ENCODE measurements at regions not wholly inside any gene's neighbourhood (a gene's known extent, or its start where the extent isn't known, plus 50 kb on each side); places are given as distances from the start of the nearest gene placed in this dataset.
"Not testable (repeated sequence)": the region's sequence is repeated elsewhere in the genome, so short reads cannot be mapped to it uniquely, and the experiment has no call there.

- no peak for DNase-seq
These were observed 376.5 kb upstream of the SORCS1 start for GRCh38 chr10:107540981-107541380.

DNA sequence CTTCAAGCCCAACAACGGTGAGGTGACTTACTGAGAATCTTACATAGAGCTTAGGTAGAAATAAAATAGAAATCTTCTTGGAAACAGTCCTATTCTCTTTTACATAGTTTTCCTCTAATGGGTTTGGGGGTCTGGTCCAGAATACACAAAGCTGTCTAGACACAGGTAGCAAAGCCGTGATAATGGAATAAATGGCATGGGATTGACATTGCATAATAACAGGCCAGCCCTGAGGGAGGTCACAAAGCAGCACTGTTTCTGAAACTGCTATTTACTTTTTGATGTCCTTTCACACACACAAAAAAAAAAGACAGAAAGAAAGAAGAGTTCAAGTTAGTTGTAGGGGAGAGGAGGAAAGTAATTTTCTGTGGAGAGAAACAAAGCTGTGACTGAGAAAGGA lies 364.8 kb upstream of the SORCS1 start:
- no peak for DNase-seq

GRCh38 chr10:107520348-107520747 lies 355.8 kb upstream of the SORCS1 start:
- no peak for DNase-seq

- DNase-seq: no peak
These were observed 353.3 kb upstream of the SORCS1 start for GRCh38 chr10:107517811-107518210.

GRCh38 chr10:107516349-107516748 lies 351.8 kb upstream of the SORCS1 start:
- DNase-seq: no peak

DNA sequence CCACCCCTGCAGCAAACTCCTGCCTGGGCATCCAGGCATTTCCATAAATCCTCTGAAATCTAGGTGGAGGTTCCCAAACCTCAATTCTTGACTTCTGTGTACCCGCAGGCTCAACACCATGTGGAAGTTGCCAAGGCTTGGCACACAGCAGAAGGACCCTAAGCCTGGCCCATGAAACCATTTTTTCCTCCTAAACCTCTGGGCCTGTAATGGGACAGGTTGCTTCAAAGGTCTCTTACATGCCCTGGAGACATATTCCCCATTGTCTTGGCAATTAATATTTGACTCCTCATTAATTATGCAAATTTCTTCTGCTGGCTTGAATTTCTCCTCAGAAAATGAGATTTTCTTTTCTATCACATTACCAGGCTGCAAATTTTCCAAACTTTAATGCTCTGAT lies 339.5 kb upstream of the SORCS1 start:
- DNase-seq: not testable (repeated sequence)

DNA sequence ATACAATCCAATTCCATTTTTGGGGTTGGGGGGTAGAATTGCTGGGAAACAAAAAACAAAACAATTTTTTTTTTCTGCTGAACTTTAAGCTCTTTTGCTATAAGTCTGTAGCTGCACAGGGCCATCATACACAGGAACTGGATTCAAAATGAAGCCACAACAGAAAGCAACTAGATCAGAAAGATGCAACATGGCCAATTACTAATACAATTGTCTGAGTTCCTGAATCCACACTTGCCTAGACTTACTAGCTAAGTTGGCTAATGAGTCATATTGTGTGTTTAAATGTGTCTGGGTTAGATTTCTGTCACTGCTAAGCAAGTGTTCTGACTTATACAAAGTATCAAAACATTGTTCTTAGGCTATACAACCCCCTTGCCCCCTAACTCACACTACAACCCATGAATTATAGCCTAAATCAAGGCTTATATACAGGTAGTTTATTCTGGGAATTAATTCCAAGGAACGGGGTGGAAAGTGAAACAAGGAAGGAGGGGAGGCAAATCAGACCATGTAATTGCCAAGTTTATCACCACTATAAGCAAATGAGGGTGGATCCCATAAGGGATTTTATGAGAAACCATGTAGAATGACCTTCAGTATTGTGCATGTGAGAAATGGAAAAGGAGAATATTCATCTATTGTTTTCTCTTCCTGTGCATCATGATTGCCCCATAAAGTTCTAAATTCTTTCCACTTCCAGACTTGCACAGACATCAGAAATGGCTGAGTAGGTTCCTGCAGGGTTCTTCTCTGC lies 337.9 kb upstream of the SORCS1 start:
- no peak for DNase-seq

DNA sequence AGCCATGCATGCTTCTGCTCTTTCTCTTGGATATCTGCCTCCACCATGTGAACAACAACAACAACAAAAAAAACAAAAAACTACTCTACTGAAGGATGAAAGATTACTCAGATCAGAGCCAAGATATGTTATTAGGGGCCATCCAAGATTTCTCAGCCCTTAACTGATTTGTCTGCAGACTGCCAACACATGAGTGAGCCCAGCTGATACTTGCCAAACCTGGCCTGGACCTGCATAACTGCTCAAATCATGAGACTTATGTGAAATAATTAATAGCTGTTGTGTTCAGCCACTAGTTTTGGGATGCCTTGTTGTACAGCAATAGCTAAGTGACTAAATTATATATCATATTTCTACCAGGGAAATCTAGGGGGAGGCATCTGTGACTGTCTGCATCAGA lies 334.5 kb upstream of the SORCS1 start:
- no peak for DNase-seq

DNA sequence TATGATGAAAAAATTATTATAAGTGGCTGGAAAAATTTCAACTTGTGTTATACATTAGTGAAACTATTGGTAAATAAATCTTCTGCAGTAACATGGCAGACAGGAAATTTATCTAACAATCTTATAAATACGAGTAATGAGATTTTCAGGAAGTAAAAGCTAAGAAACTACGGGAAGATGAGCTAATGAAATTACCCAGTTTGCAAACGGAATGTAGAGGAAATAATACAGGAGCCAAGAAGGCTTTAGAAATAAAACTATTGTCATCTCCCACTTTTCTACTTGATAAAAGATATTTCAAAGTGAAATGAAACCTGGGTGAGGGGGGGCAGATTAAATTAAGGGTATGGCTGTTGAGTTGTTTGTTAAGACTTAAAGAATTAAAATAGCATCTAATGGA lies 332.5 kb upstream of the SORCS1 start:
- DNase-seq: no peak

GRCh38 chr10:107496594-107496993 lies 332.1 kb upstream of the SORCS1 start:
- DNase-seq: no peak

DNA sequence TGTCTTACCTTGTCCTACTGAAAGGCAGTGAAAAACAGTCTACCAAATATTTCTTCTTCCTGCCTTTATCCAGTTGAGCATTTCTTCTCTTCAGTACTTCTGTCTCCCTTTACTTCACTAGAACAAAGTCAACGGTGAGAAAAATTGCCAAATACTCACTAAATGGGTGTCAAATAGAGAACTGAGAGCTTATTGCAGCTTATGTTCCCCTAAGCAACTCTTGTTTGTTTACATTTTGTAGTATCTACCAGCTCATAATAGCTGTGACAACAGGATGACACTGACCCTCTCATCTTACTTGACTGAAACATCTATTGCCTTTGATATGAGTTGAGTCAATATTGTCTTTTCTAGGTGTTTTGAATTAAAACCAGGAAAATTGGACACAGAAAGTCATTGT lies 327.9 kb upstream of the SORCS1 start:
- no peak for DNase-seq

DNA sequence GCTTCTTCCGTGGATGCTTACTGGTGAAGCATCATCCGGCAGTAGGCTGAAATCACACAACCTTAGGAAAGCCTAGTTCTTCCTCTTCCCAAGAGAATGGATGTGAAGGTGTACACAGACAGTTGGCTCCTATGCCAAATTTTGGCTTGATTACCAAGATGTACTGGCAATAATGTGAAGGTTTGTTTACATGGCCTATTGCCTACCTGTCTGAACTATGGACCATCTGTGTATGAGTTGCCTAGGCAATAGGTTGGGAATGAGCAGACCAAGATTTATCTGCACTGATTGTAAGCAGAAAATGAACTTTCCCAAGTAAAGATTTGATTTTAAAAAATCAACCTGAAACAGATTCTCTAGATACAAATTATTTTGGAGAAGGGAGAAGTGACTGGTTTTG lies 325.9 kb upstream of the SORCS1 start:
- DNase-seq: no peak

GRCh38 chr10:107487284-107487683 lies 322.8 kb upstream of the SORCS1 start:
- DNase-seq: no peak

DNA sequence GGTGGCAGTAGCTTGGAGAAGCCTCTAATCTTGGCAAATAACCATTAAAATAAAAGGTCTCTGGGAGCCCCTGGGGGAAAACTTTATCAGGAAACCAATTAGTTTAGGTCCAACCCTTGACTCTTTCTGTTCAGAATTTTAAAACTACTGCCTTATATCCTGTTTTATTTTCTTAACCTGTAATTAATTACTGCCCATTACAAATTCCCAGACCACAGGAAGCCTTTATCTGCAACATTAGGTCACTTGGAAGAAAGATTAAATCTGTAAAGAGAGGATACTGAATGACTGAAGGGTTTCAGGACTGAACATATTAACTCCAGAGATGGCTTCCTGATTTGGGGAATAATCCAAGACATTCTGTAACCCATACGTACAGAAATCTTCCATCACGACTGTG lies 320.5 kb upstream of the SORCS1 start:
- DNase-seq: no peak

DNA sequence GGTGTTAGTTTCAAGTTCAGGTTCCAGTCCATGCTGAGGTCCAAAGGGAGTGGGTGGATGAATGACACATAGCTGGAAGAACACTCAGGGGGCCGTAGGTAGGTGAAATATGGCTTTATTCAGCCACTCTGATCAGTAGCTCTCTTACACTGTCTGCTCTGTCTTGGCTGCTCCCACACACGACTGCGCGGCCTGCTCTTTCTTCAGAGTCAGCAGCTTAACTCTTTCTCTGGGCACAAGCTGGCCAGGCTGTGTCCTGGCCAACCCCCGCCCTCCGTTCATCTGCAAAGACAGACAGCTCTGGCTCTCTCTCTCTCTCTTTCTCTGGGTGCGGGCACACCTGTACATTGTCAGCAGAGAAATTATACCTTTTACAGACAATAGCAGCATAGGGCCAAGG lies 317.4 kb upstream of the SORCS1 start:
- DNase-seq: no peak

- no peak for DNase-seq
These were observed 316.7 kb upstream of the SORCS1 start for GRCh38 chr10:107481224-107481623.

- DNase-seq: no peak
These were observed 316.3 kb upstream of the SORCS1 start for GRCh38 chr10:107480781-107481180.

DNA sequence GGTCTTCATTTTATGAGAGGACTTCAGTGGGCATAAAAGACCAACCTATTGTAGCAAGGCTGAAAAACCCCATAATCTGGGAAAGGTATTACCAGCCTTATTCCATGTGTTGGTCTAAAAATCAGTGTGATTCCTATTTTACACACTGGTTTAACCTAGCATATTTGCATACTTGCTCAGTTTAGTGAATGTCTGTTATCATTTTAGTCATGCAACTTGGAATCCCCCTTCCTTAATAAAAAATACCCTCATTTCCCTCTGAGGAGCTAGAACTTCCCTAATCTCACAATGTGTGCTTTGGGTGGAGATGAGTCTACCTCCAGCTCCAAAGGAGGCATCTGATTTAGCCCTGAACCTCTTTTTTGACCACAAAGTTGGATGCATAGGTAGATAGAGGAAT lies 312.8 kb upstream of the SORCS1 start:
- DNase-seq: no peak

- DNase-seq: no peak
These were observed 311.9 kb upstream of the SORCS1 start for GRCh38 chr10:107476408-107476807.

DNA sequence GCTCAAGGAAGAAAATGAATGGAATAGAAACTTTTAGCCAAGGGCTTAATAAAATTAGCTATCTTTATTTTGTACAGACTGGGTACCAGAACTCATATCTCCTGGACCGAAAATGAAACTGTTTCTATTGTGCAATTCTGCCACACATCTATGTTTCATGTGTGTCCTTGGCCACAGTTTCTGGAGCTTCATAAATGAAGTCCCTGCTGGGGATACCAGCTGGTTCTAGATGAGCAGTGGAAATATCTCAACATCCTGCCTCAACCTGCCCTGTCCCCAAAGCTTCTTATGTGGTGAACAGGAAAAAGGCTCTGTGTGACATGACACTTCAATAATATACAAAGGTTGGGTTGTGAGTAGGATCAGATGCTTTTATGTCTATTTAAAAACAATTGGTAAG lies 310.1 kb upstream of the SORCS1 start:
- no peak for DNase-seq

DNA sequence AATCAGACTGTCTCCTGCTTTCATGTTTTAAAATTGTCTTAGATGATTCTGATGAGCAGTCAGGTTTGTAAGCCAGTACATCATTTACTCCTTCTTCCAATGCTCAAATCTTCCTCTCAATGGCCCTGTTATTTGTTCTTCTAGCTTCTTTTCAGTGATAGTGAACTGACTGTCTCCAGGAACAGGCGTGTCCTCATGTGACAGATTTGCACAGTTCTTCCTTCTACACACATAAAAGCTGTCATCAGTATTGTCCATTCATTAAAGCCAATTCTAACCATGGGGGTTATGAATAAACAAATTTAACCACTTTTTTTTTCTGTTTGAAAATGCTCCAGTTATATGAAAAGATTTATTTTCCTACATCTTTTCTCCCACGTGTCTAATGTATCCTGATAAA lies 308.7 kb upstream of the SORCS1 start:
- DNase-seq: no peak

- no peak for DNase-seq
These were observed 307.4 kb upstream of the SORCS1 start for GRCh38 chr10:107471911-107472310.

DNA sequence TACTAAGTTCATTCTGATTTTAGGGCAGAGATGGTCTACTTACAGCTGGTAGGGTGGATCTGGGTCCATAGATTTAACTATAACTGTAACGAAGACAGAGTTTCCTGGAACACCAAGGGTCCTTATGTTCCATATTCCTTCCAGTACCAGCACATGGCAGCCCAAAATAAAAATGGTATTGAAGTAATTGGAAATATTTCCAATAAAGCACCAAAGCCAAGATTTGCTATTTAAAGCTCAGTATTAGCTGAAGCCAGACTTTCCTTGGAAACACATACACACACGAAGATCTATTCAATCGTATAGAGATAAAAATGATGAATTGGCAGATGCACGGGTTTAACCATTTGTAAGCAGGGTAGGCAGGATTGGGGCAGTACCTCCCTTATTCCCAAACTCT lies 289.1 kb upstream of the SORCS1 start:
- DNase-seq: no peak

GRCh38 chr10:107451047-107451446 lies 286.5 kb upstream of the SORCS1 start:
- no peak for DNase-seq

DNA sequence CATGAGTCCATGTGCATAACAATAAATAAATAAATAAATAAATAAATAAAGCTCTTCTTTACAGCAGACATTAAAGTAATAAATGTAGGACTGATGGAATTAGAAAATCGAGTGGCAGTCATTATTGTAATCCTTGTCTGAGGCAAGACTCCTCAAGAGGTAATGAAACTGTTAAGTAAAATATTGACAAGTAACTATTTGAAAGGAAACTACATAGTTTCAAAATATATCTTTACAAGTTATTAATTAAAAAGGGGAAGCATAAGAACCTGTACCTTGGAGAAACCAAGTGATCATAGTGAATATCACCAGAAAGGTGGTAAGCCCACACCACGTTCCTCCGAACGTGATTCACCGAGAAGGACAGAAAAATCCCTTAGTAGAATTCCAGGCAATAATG lies 285.6 kb upstream of the SORCS1 start:
- DNase-seq: no peak

- DNase-seq: no peak
These were observed 279.9 kb upstream of the SORCS1 start for GRCh38 chr10:107444443-107444842.
